ENCODE measurements at regions not wholly inside any gene's neighbourhood (a gene's known extent, or its start where the extent isn't known, plus 50 kb on each side); places are given as distances from the start of the nearest gene placed in this dataset.

- TF ChIP-seq, protein P1, sequence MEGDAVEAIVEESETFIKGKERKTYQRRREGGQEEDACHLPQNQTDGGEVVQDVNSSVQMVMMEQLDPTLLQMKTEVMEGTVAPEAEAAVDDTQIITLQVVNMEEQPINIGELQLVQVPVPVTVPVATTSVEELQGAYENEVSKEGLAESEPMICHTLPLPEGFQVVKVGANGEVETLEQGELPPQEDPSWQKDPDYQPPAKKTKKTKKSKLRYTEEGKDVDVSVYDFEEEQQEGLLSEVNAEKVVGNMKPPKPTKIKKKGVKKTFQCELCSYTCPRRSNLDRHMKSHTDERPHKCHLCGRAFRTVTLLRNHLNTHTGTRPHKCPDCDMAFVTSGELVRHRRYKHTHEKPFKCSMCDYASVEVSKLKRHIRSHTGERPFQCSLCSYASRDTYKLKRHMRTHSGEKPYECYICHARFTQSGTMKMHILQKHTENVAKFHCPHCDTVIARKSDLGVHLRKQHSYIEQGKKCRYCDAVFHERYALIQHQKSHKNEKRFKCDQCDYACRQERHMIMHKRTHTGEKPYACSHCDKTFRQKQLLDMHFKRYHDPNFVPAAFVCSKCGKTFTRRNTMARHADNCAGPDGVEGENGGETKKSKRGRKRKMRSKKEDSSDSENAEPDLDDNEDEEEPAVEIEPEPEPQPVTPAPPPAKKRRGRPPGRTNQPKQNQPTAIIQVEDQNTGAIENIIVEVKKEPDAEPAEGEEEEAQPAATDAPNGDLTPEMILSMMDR (IDR thresholded peaks at IDR 0.05; ENCODE audit: poor library complexity): no peak
- no peak for TF ChIP-seq EZH2 (IDR thresholded peaks at IDR 0.05; ENCODE audit: borderline replicate concordance)
Observed at GRCh38 chr18:46388286-46388685, 268.7 kb downstream of the LOXHD1 start.

All from hepatocyte (in vitro differentiated cells).